GM12892 (cell line): ENCODE measurements at regions not wholly inside any gene's neighbourhood (a gene's known extent, or its start where the extent isn't known, plus 50 kb on each side); places are given as distances from the start of the nearest gene placed in this dataset.

Experiments
- POLR2A ChIP-seq: IDR thresholded peaks from 2 replicates; pipeline ENCODE4 v1.6.1; 2011; ENCODE audit warnings: low read depth, low read length, control low read depth
- POLR2AphosphoS5 ChIP-seq: IDR thresholded peaks from 2 replicates; pipeline ENCODE4 v1.6.1; 2011; ENCODE audit warnings: low read depth, low read length, control low read depth

DNA sequence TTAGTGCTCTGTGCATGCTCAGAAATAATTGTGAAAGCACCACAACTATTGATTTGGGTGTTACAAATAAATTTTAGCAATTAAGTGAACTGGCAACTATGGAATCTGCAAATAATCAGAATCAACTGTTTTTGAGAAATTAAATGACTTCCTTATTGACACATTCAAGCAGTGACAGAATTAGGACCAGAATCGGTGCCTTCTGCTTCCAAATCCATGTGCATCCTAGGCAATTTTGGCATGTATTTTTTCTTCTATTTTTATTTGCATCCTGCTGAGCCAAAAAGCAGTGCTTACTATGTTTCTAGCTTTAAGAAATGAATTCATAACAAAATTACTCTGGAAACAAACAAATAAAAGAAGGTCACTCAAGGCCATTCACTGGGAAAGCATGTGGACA, 408.2 kb downstream of the GXYLT1 start:
- TF ChIP-seq POLR2A (no peak), POLR2AphosphoS5 (no peak)
